SKM-1 treated with dmso at 0.1 percent for 144 hours (cell line): ENCODE measurements at regions not wholly inside any gene's neighbourhood (a gene's known extent, or its start where the extent isn't known, plus 50 kb on each side); places are given as distances from the start of the nearest gene placed in this dataset.
"Not testable (repeated sequence)": the region's sequence is repeated elsewhere in the genome, so short reads cannot be mapped to it uniquely, and the experiment has no call there.

Experiments
- DNase-seq: peaks from one replicate; lab custom pipeline; 2025; ENCODE audit not compliant: unreplicated experiment; lab: John Stamatoyannopoulos, UW

DNA sequence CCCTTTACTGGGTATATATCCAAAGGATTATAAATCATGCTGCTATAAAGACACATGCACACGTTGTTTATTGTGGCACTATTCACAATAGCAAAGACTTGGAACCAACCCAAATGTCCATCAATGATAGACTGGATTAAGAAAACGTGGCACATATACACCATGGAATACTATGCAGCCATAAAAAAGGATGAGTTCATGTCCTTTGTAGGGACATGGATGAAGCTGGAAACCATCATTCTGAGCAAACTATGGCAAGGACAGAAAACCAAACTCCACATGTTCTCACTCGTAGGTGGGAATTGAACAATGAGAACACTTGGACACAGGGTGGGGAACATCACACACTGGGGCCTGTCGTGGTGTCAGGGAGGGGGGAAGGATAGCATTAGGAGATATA is 59.2 kb downstream of the CXorf49B start:
- DNase-seq, result not testable (repeated sequence)

DNA sequence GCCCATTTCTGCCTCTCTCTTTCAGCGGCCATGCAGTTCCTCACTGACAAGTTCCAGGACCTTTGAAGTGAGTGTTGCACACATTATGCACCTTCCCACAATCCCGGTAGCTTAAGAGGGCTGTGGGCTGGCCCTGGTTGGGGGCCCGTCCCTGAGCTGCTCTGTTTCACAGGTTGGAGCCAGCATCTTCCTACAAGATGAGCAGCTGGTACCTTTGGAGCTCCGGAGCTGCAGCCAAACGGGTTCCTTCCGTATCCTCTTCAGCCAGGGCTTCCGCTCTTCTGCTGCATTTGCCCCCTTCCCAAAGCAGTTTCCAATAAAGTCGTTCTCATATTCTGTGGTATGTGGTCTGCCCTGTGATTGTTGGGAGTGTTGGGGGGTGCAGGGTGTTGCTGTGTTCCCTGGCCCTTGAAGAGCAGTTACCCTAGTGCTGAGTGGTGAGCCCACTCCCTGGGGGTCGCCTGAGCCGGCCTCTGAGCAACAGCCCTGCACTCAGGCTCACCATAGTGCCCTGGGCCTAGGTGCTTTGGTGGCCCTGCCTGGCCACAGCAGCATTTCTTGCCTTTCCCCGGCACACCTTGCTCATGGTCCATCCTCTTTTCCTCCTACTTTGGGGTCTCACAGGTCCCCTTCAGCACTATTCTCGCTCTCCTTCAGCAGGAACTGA is 60.4 kb downstream of the CXorf49B start:
- DNase-seq, result no peak

DNA sequence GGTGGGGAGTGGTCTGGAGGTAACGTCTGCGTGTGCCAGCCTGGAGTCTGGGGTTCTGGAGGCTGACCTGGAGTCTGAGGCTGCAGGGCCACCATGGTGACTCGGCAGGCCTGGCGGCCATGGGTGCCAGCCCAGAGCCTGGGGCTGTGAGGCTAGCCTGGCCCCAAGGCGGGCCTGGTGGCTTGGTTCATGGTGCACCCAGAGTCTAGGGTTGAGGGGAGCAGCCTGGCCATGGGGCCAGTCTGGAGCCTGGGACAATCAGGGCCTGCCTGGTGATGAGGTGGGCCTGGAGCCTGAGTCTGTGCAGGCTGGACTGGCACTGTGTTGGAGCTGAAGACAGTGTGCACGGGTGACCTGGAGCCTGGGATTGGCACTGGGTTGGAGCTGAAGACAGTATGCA is 64.9 kb downstream of the CXorf49B start:
- DNase-seq, result no peak

DNA sequence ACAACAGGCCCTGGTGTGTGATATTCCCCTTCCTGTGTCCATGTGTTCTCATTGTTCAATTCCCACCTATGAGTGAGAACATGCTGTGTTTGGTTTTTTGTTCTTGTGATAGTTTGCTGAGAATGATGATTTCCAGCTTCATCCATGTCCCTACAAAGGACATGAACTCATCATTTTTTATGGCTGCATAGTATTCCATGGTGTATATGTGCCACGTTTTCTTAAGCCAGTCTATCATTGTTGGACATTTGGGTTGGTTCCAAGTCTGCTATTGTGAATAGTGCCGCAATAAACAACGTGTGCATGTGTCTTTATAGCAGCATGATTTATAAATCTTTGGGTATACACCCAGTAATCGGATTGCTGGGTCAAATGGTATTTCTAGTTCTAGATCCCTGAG is 72.6 kb upstream of the NHSL2 start:
- not testable (repeated sequence) for DNase-seq

DNA sequence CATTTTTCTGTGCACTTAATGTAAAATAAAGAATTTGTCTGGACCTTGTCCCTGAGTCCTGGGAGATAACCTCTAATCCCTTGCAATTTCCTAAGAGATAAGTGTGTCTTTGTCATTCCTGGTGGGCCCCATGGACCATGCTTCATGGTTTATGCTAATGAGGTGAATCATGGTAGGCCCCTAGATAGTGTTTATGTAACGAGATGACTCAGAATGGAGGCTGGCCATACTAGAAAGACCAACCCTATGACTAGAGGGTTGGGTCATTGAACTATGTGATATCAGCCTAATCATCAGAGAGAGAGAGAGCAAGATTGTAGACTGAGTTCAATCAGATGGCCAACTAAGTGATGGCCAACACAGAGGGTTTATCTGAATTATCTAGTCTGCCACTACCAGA is 64.2 kb upstream of the NHSL2 start:
- DNase-seq, result no peak

DNA sequence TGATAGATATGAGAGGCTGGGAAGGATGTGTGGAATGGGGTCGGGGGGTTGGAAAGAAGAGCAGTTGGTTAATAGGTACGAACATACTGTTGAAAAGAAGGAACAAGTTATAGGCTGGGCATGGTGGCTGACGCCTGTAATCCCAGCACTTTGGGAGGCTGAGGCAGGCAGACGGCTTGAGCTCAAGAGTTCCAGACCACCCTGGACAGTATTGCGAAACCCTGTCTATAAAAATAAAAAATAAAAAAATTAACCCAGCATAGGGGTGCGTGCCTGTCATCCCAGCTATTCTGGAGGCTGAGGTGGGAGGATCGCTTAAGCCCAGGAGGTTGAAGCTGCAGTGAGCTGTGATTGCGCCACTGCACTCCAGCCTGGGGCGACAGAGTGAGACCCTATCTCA is 58.5 kb upstream of the NHSL2 start:
- DNase-seq, result no peak

DNA sequence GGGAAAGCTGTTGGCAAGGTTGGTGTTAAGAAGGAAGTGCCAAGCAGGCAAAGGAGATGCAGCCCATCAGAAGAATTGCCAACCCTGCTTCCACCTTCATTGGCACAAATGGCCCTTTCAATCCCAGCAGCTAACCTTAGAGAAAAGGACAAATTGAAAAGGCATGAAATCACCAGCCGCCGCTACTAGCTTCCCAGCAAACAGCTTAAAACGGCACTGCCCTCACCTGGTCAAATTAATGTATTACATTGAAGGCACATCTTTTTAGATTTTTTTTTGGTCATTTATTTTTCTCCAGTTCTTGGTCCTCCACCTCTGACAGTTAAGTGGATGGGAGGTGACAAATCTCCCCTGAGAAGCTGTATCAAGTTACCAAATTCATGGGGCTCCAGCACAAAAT is 51.0 kb upstream of the NHSL2 start:
- peak; percentile 35 for DNase-seq
